PC-9 (cell line): ENCODE measurements at regions not wholly inside any gene's neighbourhood (a gene's known extent, or its start where the extent isn't known, plus 50 kb on each side); places are given as distances from the start of the nearest gene placed in this dataset.

ENCODE experiments used
- BruUV-seq: library from RNA; stranded (reverse); fragments of 400-500 nt; replicated peaks from 2 replicates; lab custom pipeline; 2021; lab: Mats Ljungman, UMichigan
- CTCF ChIA-PET: fragments of 300-600 bp; sonication (Branson Sonifier 250); formaldehyde crosslinking; loops from one replicate; lab custom pipeline; 2022; ENCODE audit warnings: antibody characterized with exemption; lab: Charles Lee
- POLR2A ChIA-PET: fragments of 300-600 bp; sonication (Branson Sonifier 250); formaldehyde crosslinking; loops from one replicate; lab custom pipeline; 2022; ENCODE audit warnings: antibody characterized with exemption; ENCODE audit not compliant: unreplicated experiment; lab: Charles Lee
- DNase-seq, 2 experiments: peaks; one replicate each; pipeline versions ENCODE4 v3.0.0 to v3.0.0-alpha.2; 2015 to 2022; ENCODE audit warnings: mixed read lengths in 1 of 2
- H2AFZ ChIP-seq: fragments of 200-600 bp; sonication (generic); 2 replicates; pipeline ENCODE4 v1.8.1; 2017; ENCODE audit warnings: antibody characterized with exemption
- H3F3A ChIP-seq: fragments of 200-600 bp; sonication (generic); 2 replicates; pipeline ENCODE4 v1.8.1; 2017; ENCODE audit warnings: antibody characterized with exemption, mild to moderate bottlenecking, low read depth; ENCODE audit not compliant: insufficient read depth
- H3K27ac ChIP-seq: fragments of 200-600 bp; sonication (generic); 2 replicates; pipeline ENCODE4 v1.6.1; 2016; ENCODE audit warnings: mixed run types
- H3K27me3 ChIP-seq: fragments of 200-600 bp; sonication (generic); 2 replicates; pipeline ENCODE4 v1.6.1; 2016; ENCODE audit warnings: low read depth, mixed run types; ENCODE audit not compliant: insufficient read depth
- H3K36me3 ChIP-seq: fragments of 200-600 bp; sonication (generic); 2 replicates; pipeline ENCODE4 v1.6.1; 2016; ENCODE audit warnings: low read depth, mixed run types
- H3K4me1 ChIP-seq: fragments of 200-600 bp; sonication (generic); replicated peaks from 2 replicates; pipeline ENCODE4 v1.6.1; 2016; ENCODE audit warnings: mixed run types; ENCODE audit not compliant: insufficient read depth
- H3K4me2 ChIP-seq: fragments of 200-600 bp; sonication (generic); 2 replicates; pipeline ENCODE4 v1.6.1; 2017; ENCODE audit warnings: mixed run types
- H3K4me3 ChIP-seq: fragments of 200-600 bp; sonication (generic); 2 replicates; pipeline ENCODE4 v1.6.1; 2016; ENCODE audit warnings: mixed run types
- H3K79me2 ChIP-seq: fragments of 200-600 bp; sonication (generic); 2 replicates; pipeline ENCODE4 v1.6.1; 2017; ENCODE audit warnings: low read depth, mixed run types
- H3K9me2 ChIP-seq: fragments of 200-600 bp; sonication (generic); 2 replicates; pipeline ENCODE4 v1.8.1; 2017; ENCODE audit warnings: mild to moderate bottlenecking; ENCODE audit not compliant: insufficient read depth
- H3K9me3 ChIP-seq: fragments of 200-600 bp; sonication (generic); 2 replicates; pipeline ENCODE4 v1.8.1; 2016; ENCODE audit warnings: low read depth; ENCODE audit not compliant: insufficient read depth
- H4K20me1 ChIP-seq: fragments of 200-600 bp; sonication (generic); 2 replicates; pipeline ENCODE4 v1.8.1; 2017; ENCODE audit not compliant: insufficient read depth
- CTCF ChIP-seq: fragments of 200-600 bp; sonication (generic); conservative IDR thresholded peaks from 2 replicates; pipeline ENCODE4 v1.6.1; 2017; ENCODE audit warnings: mixed run types, antibody characterized with exemption, mild to moderate bottlenecking, moderate library complexity
- EZH2 ChIP-seq: fragments of 200-600 bp; sonication (generic); IDR thresholded peaks from 2 replicates; pipeline ENCODE4 v1.8.0; 2017; ENCODE audit warnings: antibody characterized with exemption, low read depth
- intact Hi-C: fragments of 100-400 bp; cut with micrococcal nuclease; formaldehyde crosslinking; loops from one replicate; pipeline ENCODE4 v1.10.0; 2022; ENCODE audit not compliant: unreplicated experiment

GRCh38 chr1:219753914-219754313, 141.0 kb upstream of the ZC3H11B start:
- Histone ChIP-seq H3K27ac (no peak overlapping the region), H3K4me1 (no peaks in the 10 kb centered on the region), H3K9me3 (no peaks in the 10 kb centered on the region), H4K20me1 (no peaks in the 10 kb centered on the region), H3K4me3 (no peak overlapping the region), H3K36me3 (no peaks in the 10 kb centered on the region), H3K4me2 (no peak overlapping the region), H2AFZ (no peak overlapping the region), H3K27me3 (no peaks in the 10 kb centered on the region), H3F3A (no peaks in the 10 kb centered on the region), H3K9me2 (no peaks in the 10 kb centered on the region), H3K79me2 (no peaks in the 10 kb centered on the region)
- no peak for DNase-seq
- TF ChIP-seq CTCF (no peak), EZH2 (no peak)
- intact Hi-C loops = no loop called here
- ChIA-PET CTCF (no interaction called here), POLR2A (no interaction called here)
- no TSS peak for BruUV-seq

- Histone ChIP-seq H3K27me3 (no peaks in the 10 kb centered on the region), H3K9me2 (no peaks in the 10 kb centered on the region), H3K4me1 (no peaks in the 10 kb centered on the region), H3K36me3 (no peaks in the 10 kb centered on the region), H4K20me1 (no peaks in the 10 kb centered on the region), H3F3A (no peaks in the 10 kb centered on the region), H3K79me2 (no peaks in the 10 kb centered on the region), H3K9me3 (no peaks in the 10 kb centered on the region), H2AFZ (no peak overlapping the region), H3K4me3 (no peak overlapping the region), H3K4me2 (no peak overlapping the region), H3K27ac (no peak overlapping the region)
- CTCF ChIA-PET = no interaction called here
- no TSS peak for BruUV-seq
- no peak for DNase-seq
- no peak for TF ChIP-seq CTCF
- no peak for TF ChIP-seq EZH2
- intact Hi-C loops = no loop called here
- POLR2A ChIA-PET = no interaction called here
Measured at GRCh38 chr1:219752645-219753044, 139.7 kb upstream of the ZC3H11B start.

- no peak overlapping the region for H3K4me2 ChIP-seq
- TF ChIP-seq EZH2 (no peak), CTCF (no peak)
- H3K4me1 ChIP-seq = no peaks in the 10 kb centered on the region
- intact Hi-C loops = no loop called here
- no peak overlapping the region for H3K4me3 ChIP-seq
- no peaks in the 10 kb centered on the region for H3K27me3 ChIP-seq
- ChIA-PET CTCF (interaction anchor here (0.6 kb wide), 1 partner anchor 845 kb away, joined by 3 read pairs; no protein-coding TSS in a partner anchor), POLR2A (no interaction called here)
- no TSS peak for BruUV-seq
- H3K9me3 ChIP-seq = no peaks in the 10 kb centered on the region
- H3K27ac ChIP-seq = no peak overlapping the region
- H3F3A ChIP-seq = no peaks in the 10 kb centered on the region
- DNase-seq = no peak
- H3K36me3 ChIP-seq = no peaks in the 10 kb centered on the region
- H3K9me2 ChIP-seq = no peaks in the 10 kb centered on the region
- no peak overlapping the region for H2AFZ ChIP-seq
- H3K79me2 ChIP-seq = no peaks in the 10 kb centered on the region
- no peaks in the 10 kb centered on the region for H4K20me1 ChIP-seq
Measured at GRCh38 chr1:219751870-219752507, 139.1 kb upstream of the ZC3H11B start.
